PC-3 (cell line): ENCODE measurements at regions not wholly inside any gene's neighbourhood (a gene's known extent, or its start where the extent isn't known, plus 50 kb on each side); places are given as distances from the start of the nearest gene placed in this dataset.

ENCODE experiments used
- EZH2phosphoT487 ChIP-seq: fragments of 300-600 bp; sonication (generic); IDR thresholded peaks from 2 replicates; pipeline ENCODE4 v1.6.1; 2018; ENCODE audit warnings: mild to moderate bottlenecking, antibody characterized with exemption, low read length, borderline replicate concordance
- TF ChIP-seq, protein P1 (sequence below): fragments of 300-600 bp; sonication (generic); conservative IDR thresholded peaks from 2 replicates; pipeline ENCODE4 v1.5.1; 2017; ENCODE audit warnings: antibody characterized with exemption, low read depth, mild to moderate bottlenecking, low read length

DNA sequence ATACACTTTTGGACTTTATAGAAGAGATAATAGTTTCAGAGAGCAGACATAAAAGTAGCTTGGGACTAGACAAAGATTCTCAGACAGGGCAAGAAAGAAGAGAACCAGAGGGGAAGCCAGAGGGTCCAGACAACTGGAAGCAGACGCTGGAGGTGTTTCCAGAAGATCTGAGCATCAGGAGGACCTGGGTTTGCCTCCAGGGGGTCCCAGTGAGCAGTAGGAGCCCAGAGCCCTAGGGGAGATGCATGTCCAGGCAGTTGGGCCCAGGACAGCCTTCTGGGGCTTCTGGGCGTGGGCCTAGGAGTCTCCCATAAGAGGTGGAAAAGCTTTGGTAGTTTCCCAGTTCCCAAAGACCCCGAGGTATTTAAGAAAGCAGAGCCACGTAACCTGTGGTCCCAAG lies 251.2 kb upstream of the ID2 start:
- TF ChIP-seq, protein P1, sequence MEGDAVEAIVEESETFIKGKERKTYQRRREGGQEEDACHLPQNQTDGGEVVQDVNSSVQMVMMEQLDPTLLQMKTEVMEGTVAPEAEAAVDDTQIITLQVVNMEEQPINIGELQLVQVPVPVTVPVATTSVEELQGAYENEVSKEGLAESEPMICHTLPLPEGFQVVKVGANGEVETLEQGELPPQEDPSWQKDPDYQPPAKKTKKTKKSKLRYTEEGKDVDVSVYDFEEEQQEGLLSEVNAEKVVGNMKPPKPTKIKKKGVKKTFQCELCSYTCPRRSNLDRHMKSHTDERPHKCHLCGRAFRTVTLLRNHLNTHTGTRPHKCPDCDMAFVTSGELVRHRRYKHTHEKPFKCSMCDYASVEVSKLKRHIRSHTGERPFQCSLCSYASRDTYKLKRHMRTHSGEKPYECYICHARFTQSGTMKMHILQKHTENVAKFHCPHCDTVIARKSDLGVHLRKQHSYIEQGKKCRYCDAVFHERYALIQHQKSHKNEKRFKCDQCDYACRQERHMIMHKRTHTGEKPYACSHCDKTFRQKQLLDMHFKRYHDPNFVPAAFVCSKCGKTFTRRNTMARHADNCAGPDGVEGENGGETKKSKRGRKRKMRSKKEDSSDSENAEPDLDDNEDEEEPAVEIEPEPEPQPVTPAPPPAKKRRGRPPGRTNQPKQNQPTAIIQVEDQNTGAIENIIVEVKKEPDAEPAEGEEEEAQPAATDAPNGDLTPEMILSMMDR = no peak
- TF ChIP-seq EZH2phosphoT487 = no peak
